Gastroesophageal sphincter (tissue), 2 donors: ENCODE measurements at regions not wholly inside any gene's neighbourhood (a gene's known extent, or its start where the extent isn't known, plus 50 kb on each side); places are given as distances from the start of the nearest gene placed in this dataset.

Source experiments
- POLR2A ChIP-seq, 2 donors: fragments of 450-650 bp; IDR thresholded peaks; one replicate each; pipeline ENCODE4 v1.6.1; 2017; ENCODE audit warnings: antibody characterized with exemption in 2 of 2, mild to moderate bottlenecking in 2 of 2, moderate library complexity in 1 of 2
- POLR2AphosphoS5 ChIP-seq: sonication (generic); formaldehyde crosslinking; IDR thresholded peaks from one replicate; pipeline ENCODE4 v1.6.1; 2017; ENCODE audit warnings: antibody characterized with exemption

- TF ChIP-seq POLR2AphosphoS5 (no peak), POLR2A (IDR thresholded peaks at IDR 0.05) (no peak)
Observed at GRCh38 chr7:46480619-46481018, 559.5 kb upstream of the IGFBP3 start.
